GM12875 (cell line): ENCODE measurements at regions not wholly inside any gene's neighbourhood (a gene's known extent, or its start where the extent isn't known, plus 50 kb on each side); places are given as distances from the start of the nearest gene placed in this dataset.

Source experiments
- H3K4me3 ChIP-seq: one replicate; pipeline ENCODE4 v1.5.1; 2011; ENCODE audit warnings: low read depth, low read length, control low read depth
- CTCF ChIP-seq: IDR thresholded peaks from 2 replicates; pipeline ENCODE4 v1.5.1; 2011; ENCODE audit warnings: low read depth, mild to moderate bottlenecking, control low read depth, inconsistent platforms, low read length, moderate library complexity, borderline replicate concordance; ENCODE audit not compliant: insufficient read depth

- H3K4me3 ChIP-seq: no peak overlapping the region
- no peak for TF ChIP-seq CTCF
Measured at GRCh38 chr7:142611566-142612236, 137.6 kb upstream of the PRSS1 start.

- TF ChIP-seq CTCF: no peak
- H3K4me3 ChIP-seq: no peak overlapping the region
Measured at GRCh38 chr7:142608630-142609428, 140.4 kb upstream of the PRSS1 start.

GRCh38 chr7:142607351-142607750 lies 141.9 kb upstream of the PRSS1 start:
- no peak overlapping the region for H3K4me3 ChIP-seq
- no peak for TF ChIP-seq CTCF

- H3K4me3 ChIP-seq: no peak overlapping the region
- no peak for TF ChIP-seq CTCF
Measured at GRCh38 chr7:142606081-142606480, 143.2 kb upstream of the PRSS1 start.

GRCh38 chr7:142604671-142605070 lies 144.6 kb upstream of the PRSS1 start:
- no peak for TF ChIP-seq CTCF
- no peak overlapping the region for H3K4me3 ChIP-seq

GRCh38 chr7:142603870-142604448 lies 145.3 kb upstream of the PRSS1 start:
- peak; percentile 75; the same call in 1 of the 2 replicates for TF ChIP-seq CTCF
- no peak overlapping the region for H3K4me3 ChIP-seq
